Esophagus muscularis mucosa (tissue), 2 donors: ENCODE measurements at regions not wholly inside any gene's neighbourhood (a gene's known extent, or its start where the extent isn't known, plus 50 kb on each side); places are given as distances from the start of the nearest gene placed in this dataset.

Experiments
- POLR2A ChIP-seq: fragments of 450-650 bp; IDR thresholded peaks from one replicate; pipeline ENCODE4 v1.6.1; 2017; ENCODE audit warnings: antibody characterized with exemption, moderate library complexity, mild to moderate bottlenecking, low read depth
- POLR2AphosphoS5 ChIP-seq, 2 donors: sonication (generic); formaldehyde crosslinking; IDR thresholded peaks; one replicate each; pipeline ENCODE4 v1.6.1; 2017; ENCODE audit warnings: antibody characterized with exemption in 2 of 2

GRCh38 chr5:40431734-40432133 is 248.0 kb upstream of the PTGER4 start:
- no peak for TF ChIP-seq POLR2AphosphoS5 (IDR thresholded peaks at IDR 0.05)
- TF ChIP-seq POLR2A, result no peak
